ENCODE measurements at regions not wholly inside any gene's neighbourhood (a gene's known extent, or its start where the extent isn't known, plus 50 kb on each side); places are given as distances from the start of the nearest gene placed in this dataset.
A peak's percentile ranks its signal among the peaks of the same experiment; 100 is the strongest.

GRCh38 chr18:49658823-49659404 is 97.1 kb downstream of the LIPG start:
- DNase-seq (ENCODE audit: low spot score): no peak

DNA sequence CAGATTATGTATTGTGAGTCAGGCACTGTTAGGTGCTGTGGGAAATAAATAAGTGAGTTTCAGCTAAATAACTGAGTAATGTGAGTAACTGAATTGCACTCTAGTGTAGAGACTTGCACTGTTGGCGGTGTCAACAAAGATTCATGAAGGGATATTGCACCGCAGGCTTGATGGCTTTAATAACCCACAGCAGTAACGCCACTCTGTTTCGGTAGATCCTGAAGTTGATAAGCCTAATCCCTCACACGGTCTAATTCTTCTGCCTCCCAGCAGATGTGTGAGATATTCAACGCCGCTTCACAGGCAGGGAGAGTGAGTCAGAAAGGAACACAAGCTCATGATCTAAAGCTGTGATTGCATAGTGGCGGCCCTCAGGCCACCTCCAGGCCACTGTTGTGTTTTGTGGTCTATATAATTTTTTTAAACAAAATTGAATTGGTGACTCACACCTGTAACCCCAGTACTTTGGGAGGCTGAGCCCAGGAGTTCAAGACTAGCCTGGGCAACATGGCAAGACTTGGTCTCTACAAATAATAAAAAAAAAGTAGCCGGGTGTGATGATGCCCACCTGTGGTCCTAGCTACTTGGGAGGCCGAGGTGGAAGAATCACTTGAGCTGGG is 94.3 kb downstream of the LIPG start:
- DNase-seq (ENCODE audit: low spot score): peak; percentile 73

DNA sequence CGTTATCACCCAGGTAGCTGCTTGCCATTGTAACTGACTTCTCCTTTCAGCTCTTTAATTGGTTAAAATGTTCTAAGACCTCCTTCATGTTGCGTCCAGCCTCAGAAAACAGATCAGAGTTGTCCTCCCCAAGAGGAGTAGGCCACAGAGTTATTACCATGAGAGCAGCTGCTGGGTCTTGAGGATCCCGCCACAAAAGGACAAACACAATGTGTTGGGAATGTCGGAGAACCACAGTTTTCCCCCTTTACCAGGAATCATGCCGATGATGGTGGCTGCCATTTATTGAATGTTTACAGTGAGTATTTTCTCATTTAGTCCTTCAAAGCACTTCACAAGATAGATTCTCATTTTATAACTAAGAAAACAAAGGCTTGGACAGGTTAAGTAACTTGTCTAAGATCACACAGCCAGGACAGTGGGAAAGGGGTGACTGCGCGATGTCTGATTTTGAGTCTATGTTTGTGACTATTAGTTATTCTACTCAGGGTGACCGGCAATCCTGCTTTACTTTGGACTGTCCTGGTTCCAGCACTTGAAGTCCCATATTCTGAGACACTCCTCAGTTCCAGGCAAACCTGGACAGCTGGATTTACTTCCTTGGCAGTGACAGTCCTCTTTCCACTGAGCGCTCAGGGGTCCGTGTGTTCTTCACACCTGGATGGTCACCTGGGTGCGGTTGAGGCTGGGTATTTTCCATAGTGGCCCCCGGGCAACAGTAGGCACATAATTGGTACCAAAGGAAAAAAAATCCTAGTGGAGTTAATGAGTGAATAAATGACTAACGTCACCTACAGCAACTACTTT is 93.6 kb downstream of the LIPG start:
- no peak for DNase-seq (ENCODE audit: low spot score)

- DNase-seq (ENCODE audit: low spot score): no peak
Observed at GRCh38 chr18:49654347-49654746, 92.5 kb downstream of the LIPG start.

DNA sequence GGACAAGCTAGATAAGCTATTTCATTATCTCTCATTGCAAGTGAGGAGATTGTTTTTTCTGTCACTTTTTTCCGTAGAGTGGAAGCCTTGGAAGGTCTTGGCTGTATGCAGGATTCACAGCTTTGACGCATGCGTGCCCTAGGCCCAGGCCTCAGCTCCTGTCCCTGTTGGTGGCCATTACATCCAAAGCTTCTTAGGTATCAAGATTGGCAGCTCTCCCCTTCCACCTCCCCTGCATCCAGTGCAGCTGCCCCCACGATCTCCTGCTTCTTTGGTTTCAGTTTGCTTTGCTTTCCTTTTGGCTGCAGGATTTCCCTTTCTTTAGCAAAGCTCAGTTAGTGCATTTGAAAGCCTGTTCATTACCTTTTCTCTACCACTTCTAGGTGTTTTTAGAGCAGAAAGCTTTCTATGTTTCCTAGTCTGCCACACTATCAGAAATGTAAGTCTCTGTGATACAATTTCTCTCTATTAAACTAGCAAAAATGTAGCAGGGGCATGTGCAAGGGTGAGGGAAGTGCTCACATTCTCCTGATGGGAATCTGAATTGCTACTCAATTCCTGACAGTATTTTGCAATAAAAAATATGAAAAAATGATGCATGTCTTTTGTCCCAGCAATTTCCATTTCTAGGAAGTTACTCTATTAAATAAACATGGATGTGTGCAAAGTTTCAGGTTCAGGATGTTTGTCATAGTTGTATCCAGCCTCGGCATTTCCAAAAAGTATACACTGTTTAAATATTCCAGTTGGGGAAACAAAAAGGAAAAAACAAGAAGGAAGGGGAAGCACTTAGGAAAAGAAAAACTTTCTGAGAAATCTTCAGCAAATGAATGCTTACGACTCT is 91.2 kb downstream of the LIPG start:
- no peak for DNase-seq (ENCODE audit: low spot score)

DNA sequence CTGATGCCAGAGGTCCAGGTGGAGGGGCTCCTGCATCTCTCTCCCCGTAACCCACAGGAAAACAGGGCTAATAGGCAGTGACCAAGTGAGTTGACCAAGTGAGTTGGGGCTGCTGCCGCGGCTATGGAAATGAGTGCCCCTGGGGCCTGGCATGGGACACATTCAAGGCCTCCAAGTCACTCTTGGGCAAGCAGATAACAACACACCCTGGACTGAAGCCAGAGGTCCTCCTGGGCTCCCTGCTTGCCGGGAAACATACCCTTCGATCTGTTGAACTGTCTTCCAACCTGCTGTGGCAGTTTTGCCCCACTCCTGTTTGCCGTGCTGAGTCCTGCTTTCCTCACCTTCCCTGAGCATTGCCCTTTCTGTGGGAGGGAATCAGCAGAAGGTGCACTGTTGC is 89.2 kb downstream of the LIPG start:
- DNase-seq (ENCODE audit: low spot score): no peak

GRCh38 chr18:49650426-49650891 is 88.6 kb downstream of the LIPG start:
- DNase-seq (ENCODE audit: low spot score): no peak

- no peak for DNase-seq (ENCODE audit: low spot score)
Observed at GRCh38 chr18:49648811-49649210, 87.0 kb downstream of the LIPG start.
